ENCODE measurements at regions not wholly inside any gene's neighbourhood (a gene's known extent, or its start where the extent isn't known, plus 50 kb on each side); places are given as distances from the start of the nearest gene placed in this dataset.

- TF ChIP-seq POLR2A (IDR thresholded peaks at IDR 0.05) = no peak
- TF ChIP-seq CTCF (IDR thresholded peaks at IDR 0.05) = no peak
- intact Hi-C loops (cut with DNase I) = no loop called here
- Histone ChIP-seq H3K4me1 (replicated peaks in 1 of 2) (no peaks in the 10 kb centered on the region), H3K27ac (no peak overlapping the region), H3K27me3 (peaks cover 2% of the 10 kb centered on the region), H3K36me3 (replicated peaks in 1 of 2) (no peaks in the 10 kb centered on the region), H3K4me3 (no peak overlapping the region), H3K9me3 (replicated peaks in 1 of 3) (no peaks in the 10 kb centered on the region)
- 89 to 100% (median 94%) methylated on average over 3 of the region's 4 CpGs for WGBS, 4 donors
- DNase-seq = no peak
Observed at GRCh38 chr6:156455847-156456246, 321.3 kb upstream of the ARID1B start.

DNA sequence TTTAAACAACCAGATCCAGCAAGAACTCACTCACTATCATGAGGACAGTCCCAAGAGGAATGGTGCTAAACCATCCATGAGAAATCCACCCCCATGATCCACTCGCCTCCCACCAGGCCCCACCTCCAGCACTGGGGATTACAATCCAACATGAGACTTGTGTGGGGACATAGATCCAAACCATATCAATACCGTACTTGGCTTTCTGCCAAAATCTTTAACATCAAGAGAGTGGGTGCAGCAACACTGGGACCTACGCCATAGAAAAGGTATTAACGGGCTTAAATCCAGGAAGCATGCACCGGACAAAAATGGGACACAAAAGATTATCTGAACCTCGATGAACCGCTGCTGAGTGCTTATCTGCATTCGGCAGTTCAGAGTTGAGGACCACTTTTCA lies 322.3 kb upstream of the ARID1B start:
- intact Hi-C loops (cut with DNase I) = no loop called here
- no peak overlapping the region for H3K4me3 ChIP-seq

DNA sequence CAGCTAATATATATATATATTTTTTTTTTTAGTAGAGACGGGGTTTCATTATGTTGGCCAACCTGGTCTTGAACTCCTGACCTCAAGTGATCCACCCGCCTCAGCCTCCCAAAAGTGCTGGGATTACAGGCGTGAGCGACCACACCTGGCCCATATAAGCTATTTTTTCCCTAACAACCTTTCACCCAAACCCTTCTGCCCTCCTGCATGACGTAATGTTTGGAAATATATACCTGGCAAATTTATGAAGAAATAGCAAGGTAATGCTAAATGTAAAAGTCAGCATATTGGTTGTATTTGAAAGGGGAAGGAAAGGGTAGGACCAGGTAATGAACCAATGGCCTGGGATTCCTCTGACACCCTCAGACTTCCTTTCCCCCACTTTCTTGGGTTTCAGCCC lies 325.5 kb upstream of the ARID1B start:
- Histone ChIP-seq H3K9me3 (replicated peaks in 1 of 3) (no peaks in the 10 kb centered on the region), H3K27me3 (no peaks in the 10 kb centered on the region), H3K27ac (no peak overlapping the region), H3K36me3 (replicated peaks in 1 of 2) (no peaks in the 10 kb centered on the region), H3K4me3 (no peak overlapping the region), H3K4me1 (replicated peaks in 1 of 2) (no peaks in the 10 kb centered on the region)
- DNase-seq = no peak
- WGBS, 4 donors = 88 to 94% (median 92%) methylated on average over 4 to 5 of the region's 5 CpGs
- intact Hi-C loops (cut with DNase I) = no loop called here
- TF ChIP-seq POLR2A (IDR thresholded peaks at IDR 0.05) (no peak), CTCF (IDR thresholded peaks at IDR 0.05) (no peak)

More for the DNA sequence above, 322.3 kb upstream of the ARID1B start:
- TF ChIP-seq CTCF (IDR thresholded peaks at IDR 0.05) = no peak
- no peak for TF ChIP-seq POLR2A (IDR thresholded peaks at IDR 0.05)
- H3K27me3 ChIP-seq = no peaks in the 10 kb centered on the region
- H3K36me3 ChIP-seq (replicated peaks in 1 of 2) = no peaks in the 10 kb centered on the region
- WGBS, 4 donors = 72 to 78% (median 76%) methylated on average over 8 of the region's 8 CpGs
- DNase-seq = no peak
- no peaks in the 10 kb centered on the region for H3K4me1 ChIP-seq (replicated peaks in 1 of 2)
- no peak overlapping the region for H3K27ac ChIP-seq
- no peaks in the 10 kb centered on the region for H3K9me3 ChIP-seq (replicated peaks in 1 of 3)

GRCh38 chr6:156451088-156451487 lies 326.1 kb upstream of the ARID1B start:
- H3K27me3 ChIP-seq = no peaks in the 10 kb centered on the region
- no peak overlapping the region for H3K27ac ChIP-seq
- no peaks in the 10 kb centered on the region for H3K36me3 ChIP-seq (replicated peaks in 1 of 2)
- no peak overlapping the region for H3K4me3 ChIP-seq
- H3K4me1 ChIP-seq (replicated peaks in 1 of 2) = no peaks in the 10 kb centered on the region
- TF ChIP-seq POLR2A (IDR thresholded peaks at IDR 0.05) = no peak
- no peak for TF ChIP-seq CTCF (IDR thresholded peaks at IDR 0.05)
- H3K9me3 ChIP-seq (replicated peaks in 1 of 3) = no peaks in the 10 kb centered on the region
- WGBS, 4 donors = 73 to 86% (median 85%) methylated on average over 5 of the region's 5 CpGs
- DNase-seq = no peak
- intact Hi-C loops (cut with DNase I) = no loop called here
